ENCODE measurements at regions not wholly inside any gene's neighbourhood (a gene's known extent, or its start where the extent isn't known, plus 50 kb on each side); places are given as distances from the start of the nearest gene placed in this dataset.

GRCh38 chr20:58596244-58596643, 54.8 kb upstream of the STX16 start:
- TF ChIP-seq CTCF (IDR thresholded peaks at IDR 0.05; ENCODE audit: low read depth, low read length) = no peak
- TF ChIP-seq EZH2phosphoT487 (IDR thresholded peaks at IDR 0.05; ENCODE audit: low read depth) = no peak
